GM19035 (cell line): ENCODE measurements at regions not wholly inside any gene's neighbourhood (a gene's known extent, or its start where the extent isn't known, plus 50 kb on each side); places are given as distances from the start of the nearest gene placed in this dataset.
"Not testable (repeated sequence)": the region's sequence is repeated elsewhere in the genome, so short reads cannot be mapped to it uniquely, and the experiment has no call there.

Experiments
- ATAC-seq: cut with Tn5 transposase; IDR thresholded peaks from one replicate; pipeline ENCODE4 v1.9.1; 2021; ENCODE audit not compliant: unreplicated experiment

- no peak for ATAC-seq
Measured at GRCh38 chr7:16267953-16268820, 153.2 kb downstream of the CRPPA start.

DNA sequence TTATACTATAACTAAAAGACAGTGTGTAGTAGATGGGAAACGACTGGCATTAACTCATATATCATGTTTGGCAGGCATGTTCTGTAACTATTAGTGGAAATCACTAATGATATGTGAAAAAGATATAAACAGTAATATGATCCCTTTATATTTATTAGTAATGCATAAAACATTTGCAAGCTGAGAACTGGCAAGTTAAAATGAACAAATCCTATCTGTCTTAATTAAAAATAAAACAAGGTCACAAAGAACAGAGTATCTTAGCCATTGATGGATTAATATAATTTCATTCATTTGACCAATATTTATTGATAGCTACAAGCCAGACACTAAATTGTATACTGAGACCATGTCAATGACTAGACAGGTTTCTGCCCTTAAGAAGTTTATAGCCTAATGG is 154.5 kb downstream of the CRPPA start:
- ATAC-seq, result no peak

DNA sequence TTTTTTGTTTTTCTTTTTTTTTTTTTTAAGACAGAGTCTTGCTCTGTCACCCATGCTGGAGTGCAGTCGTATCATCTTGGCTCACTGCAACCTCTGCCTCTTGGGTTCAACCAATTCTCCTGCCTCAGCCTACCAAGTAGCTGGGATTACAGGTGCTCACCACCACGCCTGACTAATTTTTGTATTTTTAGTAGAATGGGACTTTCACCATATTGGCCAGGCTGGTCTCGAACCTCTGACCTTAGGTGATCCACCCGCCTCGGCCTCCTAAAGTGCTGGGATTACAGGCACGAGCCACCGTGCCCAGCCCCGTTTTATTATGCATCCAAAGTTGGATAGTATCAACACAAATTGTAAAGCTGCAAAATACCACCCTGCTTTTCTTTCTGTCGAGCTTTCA is 154.9 kb downstream of the CRPPA start:
- not testable (repeated sequence) for ATAC-seq

DNA sequence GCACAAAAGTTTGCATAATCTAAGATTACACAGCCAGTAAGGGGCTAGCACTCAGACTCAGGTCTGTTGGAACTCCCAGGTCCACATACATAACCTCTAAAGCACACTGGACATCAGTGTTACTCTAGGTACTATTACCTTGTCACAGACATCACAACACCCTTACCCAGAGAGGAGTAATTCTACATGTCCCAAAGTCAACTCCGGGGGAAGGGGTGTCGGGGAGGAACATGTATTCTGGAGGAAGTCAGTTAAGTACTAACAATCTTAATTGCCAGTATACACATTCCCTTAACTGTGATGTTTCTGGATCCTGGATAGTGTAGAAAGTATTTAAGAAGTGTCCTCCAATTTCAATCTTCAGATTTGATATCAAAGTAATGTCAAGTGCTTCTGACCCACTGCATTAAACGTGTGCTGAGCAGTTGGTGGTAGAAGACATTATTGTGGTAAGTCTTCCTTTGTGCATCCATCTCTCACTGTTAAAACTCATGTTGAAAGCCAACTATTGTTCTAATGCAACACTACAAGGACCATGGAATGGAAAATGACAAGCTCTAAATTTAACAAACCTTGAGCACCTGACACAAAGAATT is 155.4 kb downstream of the CRPPA start:
- no peak for ATAC-seq

GRCh38 chr7:16264823-16265804 is 156.2 kb downstream of the CRPPA start:
- ATAC-seq, result no peak

DNA sequence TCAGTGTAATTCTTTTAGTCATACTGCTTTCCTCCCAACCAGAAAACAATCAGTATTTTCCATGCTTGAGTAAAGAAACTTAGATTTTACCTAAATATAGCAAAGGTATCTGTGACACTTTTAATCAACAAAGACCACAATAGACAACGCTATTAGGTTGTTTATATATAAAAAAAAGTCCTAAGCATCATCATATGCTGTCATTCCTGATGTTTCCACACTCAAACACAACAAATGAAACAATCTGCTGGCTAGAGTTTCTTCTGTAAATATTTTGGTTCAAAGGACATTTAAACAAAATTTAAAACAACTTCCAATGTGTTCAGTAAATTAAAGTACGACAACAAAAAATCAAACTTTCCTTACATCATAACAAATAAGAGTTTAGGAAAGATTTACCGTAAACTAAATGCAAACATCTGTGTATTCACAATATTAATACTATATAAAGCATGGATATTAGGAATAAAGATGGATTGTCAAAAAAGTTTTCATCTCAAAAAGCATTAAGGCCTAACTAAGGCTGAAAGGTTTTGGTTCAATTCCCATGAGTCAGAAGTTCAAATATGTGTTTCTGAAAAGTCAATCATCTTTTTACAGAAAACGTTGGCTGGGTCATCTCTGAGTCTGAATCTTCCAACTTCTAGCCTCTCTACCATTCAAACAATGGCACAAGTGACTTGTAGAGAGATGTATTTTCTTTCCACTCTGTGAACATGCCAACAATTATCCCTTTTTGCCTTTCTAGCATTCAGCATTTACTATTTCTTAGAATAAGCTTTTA is 157.1 kb downstream of the CRPPA start:
- ATAC-seq, result no peak

DNA sequence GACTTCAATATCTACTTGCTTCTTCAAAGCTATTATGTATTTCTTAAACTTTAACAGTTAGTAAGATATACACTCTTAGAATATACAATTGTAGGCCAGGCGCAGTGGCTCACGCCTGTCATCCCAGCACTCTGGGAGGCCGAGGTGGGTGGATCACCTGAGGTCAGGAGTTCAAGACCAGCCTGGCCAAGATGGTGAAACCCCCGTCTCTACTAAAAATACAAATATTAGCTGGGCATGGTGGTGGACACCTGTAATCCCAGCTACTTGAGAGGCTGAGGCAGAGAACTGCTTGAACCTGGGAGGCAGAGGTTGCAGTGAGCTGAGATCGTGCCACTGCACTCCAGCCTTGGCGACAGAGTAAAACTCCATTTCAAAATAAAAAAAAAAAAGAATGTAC is 158.0 kb downstream of the CRPPA start:
- not testable (repeated sequence) for ATAC-seq

DNA sequence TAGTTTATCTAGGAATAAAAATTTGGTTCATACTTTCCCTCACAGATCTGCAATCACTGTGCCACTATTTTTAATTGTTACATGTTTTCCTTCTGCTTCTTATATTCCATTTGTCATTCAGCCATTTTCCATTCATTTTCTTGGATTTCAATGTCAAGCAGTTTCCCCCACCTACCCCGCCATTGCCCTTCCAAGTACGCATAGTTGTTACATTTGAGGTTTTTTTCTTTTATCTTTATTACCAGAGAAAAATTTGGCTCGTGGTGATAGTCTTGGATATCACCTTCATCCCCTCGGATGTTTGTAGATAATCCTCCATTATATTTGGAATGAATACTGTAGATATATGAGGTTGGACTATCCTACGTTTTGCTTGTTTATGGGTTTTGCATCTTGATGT is 159.7 kb downstream of the CRPPA start:
- no peak for ATAC-seq

GRCh38 chr7:16261100-16261499 is 160.2 kb downstream of the CRPPA start:
- no peak for ATAC-seq

- ATAC-seq, result no peak
Measured at GRCh38 chr7:16260236-16260728, 161.1 kb downstream of the CRPPA start.

DNA sequence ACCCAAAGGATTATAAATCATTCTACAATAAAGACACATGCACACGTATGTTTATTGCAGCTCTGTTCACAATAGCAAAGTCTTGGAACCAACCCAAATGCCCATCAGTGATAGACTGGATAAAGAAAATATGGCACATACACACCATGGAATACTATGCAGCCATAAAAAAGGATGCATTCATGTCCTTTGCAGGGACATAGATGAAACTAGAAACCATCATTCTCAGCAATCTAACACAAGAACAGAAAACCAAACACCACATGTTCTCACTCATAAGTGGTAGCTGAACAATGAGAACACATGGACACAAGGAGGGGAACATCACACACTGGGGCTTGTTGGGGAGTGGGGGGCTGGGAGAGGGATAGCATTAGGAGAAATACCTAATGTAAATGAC is 164.9 kb downstream of the CRPPA start:
- not testable (repeated sequence) for ATAC-seq

- ATAC-seq, result not testable (repeated sequence)
Measured at GRCh38 chr7:16255952-16256351, 165.4 kb downstream of the CRPPA start.

DNA sequence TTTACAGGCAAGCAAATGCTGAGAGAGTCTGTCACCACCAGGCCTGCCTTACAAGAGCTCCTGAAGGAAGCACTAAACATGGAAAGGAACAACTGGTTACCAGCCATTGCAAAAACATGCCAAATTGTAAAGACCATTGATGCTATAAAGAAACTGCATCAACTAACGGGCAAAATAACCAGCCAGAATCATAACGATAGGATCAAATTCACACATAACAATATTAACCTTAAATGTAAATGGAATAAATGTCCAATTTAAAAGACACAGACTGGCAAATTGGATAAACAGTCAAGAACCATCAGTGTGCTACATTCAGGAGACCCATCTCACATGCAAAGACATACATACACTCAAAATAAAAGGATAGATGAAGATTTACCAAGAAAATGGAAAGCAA is 170.7 kb downstream of the CRPPA start:
- not testable (repeated sequence) for ATAC-seq

DNA sequence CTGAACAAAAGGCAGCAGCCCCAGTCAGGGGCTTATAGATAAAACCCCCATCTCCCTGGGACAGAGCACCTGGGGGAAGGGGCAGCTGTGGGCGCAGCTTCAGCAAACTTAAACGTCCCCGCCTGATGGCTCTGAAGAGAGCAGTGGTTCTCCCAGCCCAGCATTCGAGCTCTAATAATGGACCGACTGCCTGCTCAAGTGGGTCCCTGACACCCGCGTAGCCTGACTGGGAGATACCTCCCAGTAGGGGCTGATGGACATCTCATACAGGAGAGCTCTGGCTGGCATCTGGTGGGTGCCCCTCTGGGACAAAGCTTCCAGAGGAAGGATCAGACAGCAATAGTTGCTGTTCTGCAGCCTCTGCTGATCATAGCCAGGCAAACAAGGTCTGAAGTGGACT is 172.1 kb downstream of the CRPPA start:
- ATAC-seq, result not testable (repeated sequence)

GRCh38 chr7:16248556-16248955 is 172.8 kb downstream of the CRPPA start:
- ATAC-seq, result not testable (repeated sequence)

DNA sequence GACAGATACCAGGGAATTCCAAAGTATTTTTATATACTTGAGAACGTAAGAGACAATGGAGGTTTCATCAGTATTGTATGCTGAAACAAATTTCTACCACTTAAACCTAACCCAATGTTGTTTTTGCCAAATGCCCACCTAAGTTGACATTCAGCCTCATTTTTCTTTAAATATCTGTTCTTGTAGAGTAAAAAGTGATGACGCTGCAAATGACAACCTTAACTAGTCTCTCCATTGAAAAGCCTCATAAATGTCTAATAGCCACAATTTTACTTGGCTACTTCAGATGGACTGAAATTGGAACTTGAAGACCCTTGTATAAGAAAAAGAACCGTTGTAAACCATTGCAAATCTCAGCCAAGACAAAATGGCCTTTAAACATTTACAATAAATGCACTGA is 176.9 kb downstream of the CRPPA start:
- no peak for ATAC-seq

- ATAC-seq, result no peak
Measured at GRCh38 chr7:16242920-16243319, 178.4 kb downstream of the CRPPA start.

DNA sequence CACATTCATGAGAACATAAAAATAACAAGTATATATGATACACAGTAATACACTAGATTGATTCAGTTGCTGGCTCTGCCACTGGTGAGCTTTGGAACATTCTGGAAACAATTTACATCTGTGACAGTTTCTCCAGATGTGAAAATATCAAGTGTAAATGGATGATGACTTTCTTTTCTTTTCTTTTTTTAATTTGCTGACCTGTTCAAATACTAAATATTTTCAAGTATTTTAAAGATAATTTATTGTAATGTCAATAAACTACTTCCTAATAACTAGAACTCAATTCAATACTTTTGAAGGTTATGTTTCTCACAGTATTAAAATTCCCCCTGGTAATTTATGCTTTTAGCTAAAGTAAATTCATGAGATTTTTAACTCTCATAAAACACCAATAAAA is 180.3 kb downstream of the CRPPA start:
- no peak for ATAC-seq

GRCh38 chr7:16236381-16236780 is 185.0 kb downstream of the CRPPA start:
- no peak for ATAC-seq
